ENCODE measurements at regions not wholly inside any gene's neighbourhood (a gene's known extent, or its start where the extent isn't known, plus 50 kb on each side); places are given as distances from the start of the nearest gene placed in this dataset.

GRCh38 chr13:21872795-21873194 lies 201.9 kb downstream of the FGF9 start:
- TF ChIP-seq CTCF (conservative IDR thresholded peaks at IDR 0.05 in 1 of 2, IDR thresholded peaks at IDR 0.05 in 1 of 2; ENCODE audit: low read depth in 1 of 2, low read length in 2 of 2) (no peak), EZH2 (IDR thresholded peaks at IDR 0.05; ENCODE audit: low read length, missing control alignments) (no peak)
